IMR-90 (cell line): ENCODE measurements at regions not wholly inside any gene's neighbourhood (a gene's known extent, or its start where the extent isn't known, plus 50 kb on each side); places are given as distances from the start of the nearest gene placed in this dataset.

Source experiments
- ATAC-seq: fragments of 200-7000 bp; cut with Tn5 transposase; 2 replicates; pipeline ENCODE4 v1.9.1; 2020; ENCODE audit warnings: low read depth, mild to moderate bottlenecking, moderate library complexity
- BruUV-seq: library from RNA; stranded (reverse); fragments of 400-500 nt; replicated peaks from 2 replicates; lab custom pipeline; 2021; lab: Mats Ljungman, UMichigan
- CTCF ChIA-PET: fragments of 300-600 bp; formaldehyde crosslinking; extraction: SDS; loops from one replicate; lab custom pipeline; 2021; ENCODE audit warnings: antibody characterized with exemption; lab: Yijun Ruan, JAX
- POLR2A ChIA-PET: fragments of 300-600 bp; sonication (Branson Sonifier 250); formaldehyde crosslinking; loops from one replicate; lab custom pipeline; 2022; ENCODE audit warnings: antibody characterized with exemption; ENCODE audit not compliant: unreplicated experiment; lab: Charles Lee
- DNase-seq: peaks from one replicate; pipeline ENCODE4 v3.0.0; 2013
- H2AFZ ChIP-seq: replicated peaks from 2 replicates; pipeline ENCODE3; 2013; ENCODE audit warnings: low read length, mild to moderate bottlenecking; ENCODE audit not compliant: poor library complexity
- H2AK5ac ChIP-seq: 2 replicates; pipeline ENCODE4 v1.6.1; 2013; ENCODE audit warnings: low read depth, low read length, inconsistent platforms
- H2AK9ac ChIP-seq: replicated peaks from 2 replicates; pipeline ENCODE3; 2013; ENCODE audit warnings: mild to moderate bottlenecking, low read depth, low read length, moderate library complexity; ENCODE audit not compliant: poor library complexity
- H2BK120ac ChIP-seq: 2 replicates; pipeline ENCODE4 v1.6.1; 2013; ENCODE audit warnings: low read depth, low read length, inconsistent platforms
- H2BK15ac ChIP-seq: 3 replicates; pipeline ENCODE4 v1.6.1; 2013; ENCODE audit warnings: low read depth, low read length, inconsistent platforms
- H2BK20ac ChIP-seq: 2 replicates; pipeline ENCODE4 v1.6.1; 2013; ENCODE audit warnings: low read depth, mild to moderate bottlenecking, inconsistent platforms, low read length, moderate library complexity
- H2BK5ac ChIP-seq: 2 replicates; pipeline ENCODE4 v1.6.1; 2013; ENCODE audit warnings: mild to moderate bottlenecking, low read depth, low read length, inconsistent platforms; ENCODE audit not compliant: poor library complexity, severe bottlenecking
- H3K14ac ChIP-seq: replicated peaks from 2 replicates; pipeline ENCODE4 v1.6.1; 2013; ENCODE audit warnings: low read depth, low read length, inconsistent platforms
- H3K18ac ChIP-seq: 2 replicates; pipeline ENCODE4 v1.6.1; 2013; ENCODE audit warnings: low read depth, low read length, control low read depth
- H3K23ac ChIP-seq: 2 replicates; pipeline ENCODE4 v1.6.1; 2013; ENCODE audit warnings: low read depth, low read length, inconsistent platforms
- H3K27ac ChIP-seq: 2 replicates; pipeline ENCODE4 v1.5.1; 2013; ENCODE audit warnings: mild to moderate bottlenecking, control low read depth, low read length; ENCODE audit not compliant: insufficient read depth
- H3K27me3 ChIP-seq: 2 replicates; pipeline ENCODE4 v1.6.1; 2013; ENCODE audit warnings: low read length; ENCODE audit not compliant: control insufficient read depth, insufficient read depth
- H3K36me3 ChIP-seq: 2 replicates; pipeline ENCODE4 v1.6.1; 2013; ENCODE audit warnings: low read length, mixed read lengths; ENCODE audit not compliant: control insufficient read depth, insufficient read depth
- H3K4ac ChIP-seq: 2 replicates; pipeline ENCODE4 v1.6.1; 2013; ENCODE audit warnings: low read depth, low read length, inconsistent platforms
- H3K4me1 ChIP-seq: 2 replicates; pipeline ENCODE4 v1.6.1; 2013; ENCODE audit warnings: low read length, mixed read lengths; ENCODE audit not compliant: control insufficient read depth, insufficient read depth
- H3K4me2 ChIP-seq: 2 replicates; pipeline ENCODE4 v1.6.1; 2013; ENCODE audit warnings: low read depth, mild to moderate bottlenecking, control low read depth, low read length, moderate library complexity
- H3K4me3 ChIP-seq: 2 replicates; pipeline ENCODE4 v1.5.1; 2013; ENCODE audit warnings: low read depth, mild to moderate bottlenecking, control low read depth, low read length, moderate library complexity; ENCODE audit not compliant: insufficient read depth
- H3K56ac ChIP-seq: 2 replicates; pipeline ENCODE4 v1.6.1; 2013; ENCODE audit warnings: low read length, inconsistent platforms; ENCODE audit not compliant: insufficient read depth; ENCODE audit errors: extremely low read depth
- H3K79me1 ChIP-seq, 2 experiments: 2 replicates each; pipeline ENCODE4 v1.6.1; 2013; ENCODE audit warnings: low read length in 2 of 2, inconsistent platforms in 1 of 2, low read depth in 1 of 2
- H3K9ac ChIP-seq: 2 replicates; pipeline ENCODE4 v1.6.1; 2013; ENCODE audit warnings: low read depth, low read length, control low read depth
- H3K9me1 ChIP-seq: 2 replicates; pipeline ENCODE4 v1.6.1; 2013; ENCODE audit warnings: low read length, inconsistent platforms; ENCODE audit not compliant: insufficient read depth
- H3K9me3 ChIP-seq: 2 replicates; pipeline ENCODE4 v1.6.1; 2013; ENCODE audit warnings: low read length; ENCODE audit not compliant: control insufficient read depth, insufficient read depth
- H4K20me1 ChIP-seq: 2 replicates; pipeline ENCODE4 v1.6.1; 2013; ENCODE audit warnings: low read length, inconsistent platforms; ENCODE audit not compliant: insufficient read depth
- H4K5ac ChIP-seq: 2 replicates; pipeline ENCODE4 v1.6.1; 2013; ENCODE audit warnings: mild to moderate bottlenecking, low read depth, low read length, control low read depth
- H4K8ac ChIP-seq, 2 experiments: 2 replicates each; pipeline ENCODE4 v1.6.1; 2013; ENCODE audit warnings: low read depth in 2 of 2, low read length in 2 of 2, control low read depth in 1 of 2, inconsistent platforms in 1 of 2
- H4K91ac ChIP-seq: 2 replicates; pipeline ENCODE4 v1.6.1; 2013; ENCODE audit warnings: low read depth, low read length, inconsistent platforms; ENCODE audit not compliant: insufficient read depth
- BHLHE40 ChIP-seq: fragments of 150-350 bp; IDR thresholded peaks from 2 replicates; pipeline ENCODE4 v1.6.1; 2016; ENCODE audit warnings: mild to moderate bottlenecking, low read depth, low read length
- CEBPB ChIP-seq: IDR thresholded peaks from 2 replicates; pipeline ENCODE4 v1.6.1; 2012; ENCODE audit warnings: low read depth, low read length, improper control_type of control experiment
- CHD1 ChIP-seq: IDR thresholded peaks from 2 replicates; pipeline ENCODE4 v1.6.1; 2012; ENCODE audit warnings: low read depth, low read length, improper control_type of control experiment
- CTCF ChIP-seq: conservative IDR thresholded peaks from 2 replicates; pipeline ENCODE4 v1.5.1; 2012; ENCODE audit warnings: mild to moderate bottlenecking, low read depth, low read length, improper control_type of control experiment
- ELK1 ChIP-seq: fragments of 150-350 bp; IDR thresholded peaks from 2 replicates; pipeline ENCODE4 v1.6.1; 2016; ENCODE audit warnings: low read depth, mild to moderate bottlenecking, low read length, moderate library complexity, borderline replicate concordance
- FOS ChIP-seq: fragments of 150-350 bp; IDR thresholded peaks from 2 replicates; pipeline ENCODE4 v1.6.1; 2016; ENCODE audit warnings: low read depth, low read length
- MAFK ChIP-seq: IDR thresholded peaks from 2 replicates; pipeline ENCODE4 v1.6.1; 2012; ENCODE audit warnings: low read depth, low read length, improper control_type of control experiment
- MAZ ChIP-seq: IDR thresholded peaks from 2 replicates; pipeline ENCODE4 v1.6.1; 2012; ENCODE audit warnings: low read depth, mild to moderate bottlenecking, low read length, improper control_type of control experiment, moderate library complexity, borderline replicate concordance
- MXI1 ChIP-seq: IDR thresholded peaks from 2 replicates; pipeline ENCODE4 v1.6.1; 2012; ENCODE audit warnings: low read depth, mild to moderate bottlenecking, low read length, moderate library complexity, borderline replicate concordance
- NFE2L2 ChIP-seq: fragments of 150-350 bp; IDR thresholded peaks from 2 replicates; pipeline ENCODE4 v1.6.1; 2016; ENCODE audit warnings: low read depth, mild to moderate bottlenecking, low read length
- POLR2A ChIP-seq: IDR thresholded peaks from 2 replicates; pipeline ENCODE4 v1.6.1; 2012; ENCODE audit warnings: mild to moderate bottlenecking, low read depth, low read length
- RAD21 ChIP-seq: IDR thresholded peaks from 2 replicates; pipeline ENCODE4 v1.6.1; 2012; ENCODE audit warnings: low read length, improper control_type of control experiment
- RCOR1 ChIP-seq: IDR thresholded peaks from 2 replicates; pipeline ENCODE4 v1.6.1; 2012; ENCODE audit warnings: mild to moderate bottlenecking, low read length, improper control_type of control experiment; ENCODE audit not compliant: insufficient replicate concordance
- RFX5 ChIP-seq: IDR thresholded peaks from 2 replicates; pipeline ENCODE4 v1.8.0; 2012; ENCODE audit warnings: low read depth, mild to moderate bottlenecking, low read length, moderate library complexity
- SMC3 ChIP-seq: fragments of 150-350 bp; IDR thresholded peaks from 2 replicates; pipeline ENCODE4 v1.6.1; 2016; ENCODE audit warnings: low read depth, mild to moderate bottlenecking, antibody characterized with exemption, low read length, moderate library complexity
- USF2 ChIP-seq: fragments of 150-350 bp; IDR thresholded peaks from 2 replicates; pipeline ENCODE4 v1.6.1; 2017; ENCODE audit warnings: mild to moderate bottlenecking, antibody characterized with exemption, low read length, low read depth
- WGBS, 2 experiments: methylation state at CpG; one replicate each; pipeline versions ENCODE4 v1.1.5 to v1.1.7; 2013; ENCODE audit warnings: missing lambda C conversion rate in 2 of 2; ENCODE audit not compliant: insufficient read length in 1 of 2; ENCODE audit errors: extremely low coverage in 2 of 2; 5-methylcytosine and 5-hydroxymethylcytosine counted together
- dilution Hi-C: fragments of 300-500 bp; cut with HindIII; formaldehyde crosslinking; loops from one replicate; pipeline ENCODE4 v1.14.3; 2018; ENCODE audit warnings: low sequenced_read_pairs; ENCODE audit not compliant: unreplicated experiment
- in situ Hi-C: fragments of 300-500 bp; cut with MboI; formaldehyde crosslinking; loops from 3 replicates; pipeline ENCODE4 v1.14.3; 2019; ENCODE audit warnings: low sequenced_read_pairs, inconsistent platforms, mixed read lengths
- intact Hi-C: fragments of 100-400 bp; cut with micrococcal nuclease; formaldehyde crosslinking; loops from 2 replicates; pipeline ENCODE4 v1.10.0; 2022

GRCh38 chrX:3191796-3192195 is 150.5 kb downstream of the ARSF start:
- dilution Hi-C loops (no loop called here), in situ Hi-C loops (no loop called here), intact Hi-C loops (no loop called here)
- no TSS peak for BruUV-seq
- H2BK5ac ChIP-seq, result no peak overlapping the region
- no peak overlapping the region for H3K4me3 ChIP-seq
- ChIA-PET CTCF (no interaction called here), POLR2A (no interaction called here)
- no peak overlapping the region for H2BK20ac ChIP-seq
- H3K14ac ChIP-seq, result 0 out of 2 replicates have a peak overlapping the region, but pooled peaks have one; percentile 25
- no peak for TF ChIP-seq CHD1
- TF ChIP-seq CEBPB, result no peak
- TF ChIP-seq RCOR1, result no peak
- no peak for TF ChIP-seq POLR2A
- no peak for TF ChIP-seq USF2
- no peak for TF ChIP-seq RFX5
- no peak for TF ChIP-seq CTCF
- TF ChIP-seq FOS, result no peak
- no peak for TF ChIP-seq SMC3
- TF ChIP-seq RAD21, result no peak
- no peak for TF ChIP-seq BHLHE40
- no peak for TF ChIP-seq NFE2L2
- TF ChIP-seq MXI1, result no peak
- TF ChIP-seq MAFK, result no peak
- no peak for TF ChIP-seq ELK1
- TF ChIP-seq MAZ, result no peak
- no peaks in the 10 kb centered on the region for H3K4me1 ChIP-seq
- H3K36me3 ChIP-seq, result no peaks in the 10 kb centered on the region
- no peak overlapping the region for H2AFZ ChIP-seq
- H3K79me1 ChIP-seq, result no peaks in the 10 kb centered on the region; a peak in 2 of 4 replicates
- H3K9ac ChIP-seq, result no peak overlapping the region
- no peaks in the 10 kb centered on the region for H4K20me1 ChIP-seq
- H3K9me1 ChIP-seq, result peaks cover under 1% of the 10 kb centered on the region; the same call in 1 of the 2 replicates
- H2BK120ac ChIP-seq, result 0 out of 2 replicates have a peak overlapping the region, but pooled peaks have one; percentile 61
- no peaks in the 10 kb centered on the region for H3K27me3 ChIP-seq
- H2BK15ac ChIP-seq, result no peak overlapping the region
- H4K5ac ChIP-seq, result no peak overlapping the region
- H3K18ac ChIP-seq, result no peak overlapping the region
- no peak overlapping the region for H2AK5ac ChIP-seq
- no peak overlapping the region for H3K27ac ChIP-seq
- no peaks in the 10 kb centered on the region for H3K9me3 ChIP-seq
- H4K91ac ChIP-seq, result peak overlapping the region; percentile 6; the same call in 1 of the 2 replicates
- no peak overlapping the region for H3K56ac ChIP-seq
- H4K8ac ChIP-seq, result peak overlapping the region in 1 of 2 experiments; percentile 31; a peak in 2 of 4 replicates
- WGBS, 2 experiments, result no CpG with 5 or more reads among the region's 5 CpGs
- no peak overlapping the region; the same call in 1 of the 2 replicates for H3K4me2 ChIP-seq
- peak overlapping the region; percentile 15; the same call in 1 of the 2 replicates for H3K4ac ChIP-seq
- peak; percentile 25 for DNase-seq
- no peak overlapping the region for H2AK9ac ChIP-seq
- H3K23ac ChIP-seq, result no peak overlapping the region
- ATAC-seq, result no peak
